NCI-H1105 (cell line): ENCODE measurements at regions not wholly inside any gene's neighbourhood (a gene's known extent, or its start where the extent isn't known, plus 50 kb on each side); places are given as distances from the start of the nearest gene placed in this dataset.

Experiments
- DNase-seq: peaks from one replicate; lab custom pipeline; 2025; lab: John Stamatoyannopoulos, UW

- DNase-seq = peak; percentile 77
Measured at GRCh38 chr5:109468737-109469420, 59.1 kb upstream of the PJA2 start.

- no peak for DNase-seq
Measured at GRCh38 chr5:109468288-109468676, 58.5 kb upstream of the PJA2 start.

GRCh38 chr5:109467058-109467457, 57.3 kb upstream of the PJA2 start:
- DNase-seq = no peak
